ENCODE measurements at regions not wholly inside any gene's neighbourhood (a gene's known extent, or its start where the extent isn't known, plus 50 kb on each side); places are given as distances from the start of the nearest gene placed in this dataset.

GRCh38 chr4:71185037-71185436, 153.8 kb upstream of the SLC4A4 start:
- H3K9me3 Mint-ChIP-seq, result no peaks in the 10 kb centered on the region
- TF ChIP-seq CTCF (IDR thresholded peaks at IDR 0.05), result no peak
- no peaks in the 10 kb centered on the region for H3K36me3 Mint-ChIP-seq (ENCODE audit: low read depth)
- peaks cover 50% of the 10 kb centered on the region for H3K27me3 Mint-ChIP-seq (ENCODE audit: low read depth, poor library complexity)
- peaks cover 13% of the 10 kb centered on the region for H3K4me1 Mint-ChIP-seq
- no peak overlapping the region for H3K4me3 Mint-ChIP-seq
- no peak overlapping the region for H3K27ac Mint-ChIP-seq
- DNase-seq, result no peak

GRCh38 chr4:71186257-71186565, 152.6 kb upstream of the SLC4A4 start:
- no peak for DNase-seq
- Mint-ChIP-seq H3K27me3 (ENCODE audit: low read depth, poor library complexity) (peaks cover 60% of the 10 kb centered on the region), H3K27ac (no peak overlapping the region)

GRCh38 chr4:71186566-71187403, 152.0 kb upstream of the SLC4A4 start:
- H3K4me3 Mint-ChIP-seq, result peak overlapping the region; percentile 87
- no peak for TF ChIP-seq CTCF (IDR thresholded peaks at IDR 0.05)
- H3K36me3 Mint-ChIP-seq (ENCODE audit: low read depth), result no peaks in the 10 kb centered on the region
- no peaks in the 10 kb centered on the region for H3K9me3 Mint-ChIP-seq
- peak; percentile 73 for DNase-seq
- peaks cover 62% of the 10 kb centered on the region for H3K27me3 Mint-ChIP-seq (ENCODE audit: low read depth, poor library complexity)
- H3K27ac Mint-ChIP-seq, result no peak overlapping the region
- H3K4me1 Mint-ChIP-seq, result peaks cover 13% of the 10 kb centered on the region

More at GRCh38 chr4:71186257-71186565, 152.6 kb upstream of the SLC4A4 start:
- no peaks in the 10 kb centered on the region for H3K36me3 Mint-ChIP-seq (ENCODE audit: low read depth)
- peak overlapping the region; percentile 87 for H3K4me3 Mint-ChIP-seq
- H3K4me1 Mint-ChIP-seq, result peaks cover 13% of the 10 kb centered on the region
- no peak for TF ChIP-seq CTCF (IDR thresholded peaks at IDR 0.05)
- H3K9me3 Mint-ChIP-seq, result no peaks in the 10 kb centered on the region

GRCh38 chr4:71187404-71188155, 151.2 kb upstream of the SLC4A4 start:
- Mint-ChIP-seq H3K27ac (no peak overlapping the region), H3K36me3 (ENCODE audit: low read depth) (no peaks in the 10 kb centered on the region), H3K27me3 (ENCODE audit: low read depth, poor library complexity) (peaks cover 65% of the 10 kb centered on the region), H3K4me3 (peak overlapping the region; percentile 79), H3K9me3 (no peaks in the 10 kb centered on the region), H3K4me1 (peaks cover 13% of the 10 kb centered on the region)
- DNase-seq, result peak; percentile 46
- no peak for TF ChIP-seq CTCF (IDR thresholded peaks at IDR 0.05)

- Mint-ChIP-seq H3K27me3 (ENCODE audit: low read depth, poor library complexity) (peaks cover 65% of the 10 kb centered on the region), H3K27ac (no peak overlapping the region), H3K4me1 (peaks cover 13% of the 10 kb centered on the region), H3K9me3 (no peaks in the 10 kb centered on the region), H3K4me3 (peak overlapping the region; percentile 79), H3K36me3 (ENCODE audit: low read depth) (no peaks in the 10 kb centered on the region)
- DNase-seq, result peak; percentile 17
- TF ChIP-seq CTCF (IDR thresholded peaks at IDR 0.05), result no peak
Measured at GRCh38 chr4:71188156-71188640, 150.6 kb upstream of the SLC4A4 start.

Data from nephron progenitor cell (in vitro differentiated cells).